ENCODE measurements at regions not wholly inside any gene's neighbourhood (a gene's known extent, or its start where the extent isn't known, plus 50 kb on each side); places are given as distances from the start of the nearest gene placed in this dataset.

DNA sequence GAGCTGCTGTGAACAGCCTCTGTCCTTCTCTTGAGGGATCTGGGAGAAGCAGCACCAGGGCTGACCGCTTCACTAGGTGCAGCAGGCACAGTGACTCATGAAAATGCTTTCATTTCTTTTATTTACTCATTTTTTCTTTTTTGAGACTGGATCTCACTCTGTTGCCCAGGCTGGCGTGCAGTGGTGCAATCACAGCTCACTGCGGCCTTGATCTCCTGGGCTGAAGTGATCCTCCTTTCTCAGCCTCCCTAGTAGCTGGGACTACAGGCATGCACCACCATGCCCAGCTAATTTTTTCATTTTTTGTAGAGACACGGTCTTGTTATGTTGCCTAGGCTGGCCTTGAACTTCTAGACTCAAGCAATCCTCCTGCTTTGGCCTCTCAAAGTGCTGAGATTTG is 216.8 kb upstream of the EEF2KMT start:
- CTCF ChIA-PET, result no interaction called here
- POLR2A ChIA-PET, result interaction anchor here (0.7 kb wide), 1 partner anchor 330 kb away, joined by 3 read pairs; no protein-coding TSS in a partner anchor

More for the DNA sequence above, 216.8 kb upstream of the EEF2KMT start:
- H3K27ac ChIP-seq (ENCODE audit: extremely low read depth, low read depth, low read length), result no peak overlapping the region
- TF ChIP-seq ZNF366 (tag by site-specific recombination; conservative IDR thresholded peaks at IDR 0.05) (no peak), ZBTB44 (tag by site-specific recombination; IDR thresholded peaks at IDR 0.05) (no peak), ZNF677 (tag by site-specific recombination; IDR thresholded peaks at IDR 0.05) (no peak), ZBTB1 (tag by site-specific recombination; IDR thresholded peaks at IDR 0.05) (no peak), ZFP3 (tag by site-specific recombination; IDR thresholded peaks at IDR 0.05; ENCODE audit: low read depth) (no peak), ZNF184 (tag by site-specific recombination; IDR thresholded peaks at IDR 0.05) (no peak), ZNF560 (tag by site-specific recombination; IDR thresholded peaks at IDR 0.05; ENCODE audit: borderline replicate concordance) (no peak), GFI1B (tag by site-specific recombination; IDR thresholded peaks at IDR 0.05) (no peak), GLIS2 (tag by site-specific recombination; IDR thresholded peaks at IDR 0.05) (no peak), BCL11A (tag by site-specific recombination; IDR thresholded peaks at IDR 0.05; ENCODE audit: low read depth) (no peak), ZBTB7A (tag by site-specific recombination; IDR thresholded peaks at IDR 0.05; ENCODE audit: low read depth) (no peak), ZNF549 (tag by site-specific recombination; IDR thresholded peaks at IDR 0.05) (no peak), ZNF555 (tag by site-specific recombination; conservative IDR thresholded peaks at IDR 0.05) (no peak), INSM2 (tag by site-specific recombination; IDR thresholded peaks at IDR 0.05) (no peak), HIC1 (tag by site-specific recombination; IDR thresholded peaks at IDR 0.05) (no peak)
- TF ChIP-seq, protein P1, sequence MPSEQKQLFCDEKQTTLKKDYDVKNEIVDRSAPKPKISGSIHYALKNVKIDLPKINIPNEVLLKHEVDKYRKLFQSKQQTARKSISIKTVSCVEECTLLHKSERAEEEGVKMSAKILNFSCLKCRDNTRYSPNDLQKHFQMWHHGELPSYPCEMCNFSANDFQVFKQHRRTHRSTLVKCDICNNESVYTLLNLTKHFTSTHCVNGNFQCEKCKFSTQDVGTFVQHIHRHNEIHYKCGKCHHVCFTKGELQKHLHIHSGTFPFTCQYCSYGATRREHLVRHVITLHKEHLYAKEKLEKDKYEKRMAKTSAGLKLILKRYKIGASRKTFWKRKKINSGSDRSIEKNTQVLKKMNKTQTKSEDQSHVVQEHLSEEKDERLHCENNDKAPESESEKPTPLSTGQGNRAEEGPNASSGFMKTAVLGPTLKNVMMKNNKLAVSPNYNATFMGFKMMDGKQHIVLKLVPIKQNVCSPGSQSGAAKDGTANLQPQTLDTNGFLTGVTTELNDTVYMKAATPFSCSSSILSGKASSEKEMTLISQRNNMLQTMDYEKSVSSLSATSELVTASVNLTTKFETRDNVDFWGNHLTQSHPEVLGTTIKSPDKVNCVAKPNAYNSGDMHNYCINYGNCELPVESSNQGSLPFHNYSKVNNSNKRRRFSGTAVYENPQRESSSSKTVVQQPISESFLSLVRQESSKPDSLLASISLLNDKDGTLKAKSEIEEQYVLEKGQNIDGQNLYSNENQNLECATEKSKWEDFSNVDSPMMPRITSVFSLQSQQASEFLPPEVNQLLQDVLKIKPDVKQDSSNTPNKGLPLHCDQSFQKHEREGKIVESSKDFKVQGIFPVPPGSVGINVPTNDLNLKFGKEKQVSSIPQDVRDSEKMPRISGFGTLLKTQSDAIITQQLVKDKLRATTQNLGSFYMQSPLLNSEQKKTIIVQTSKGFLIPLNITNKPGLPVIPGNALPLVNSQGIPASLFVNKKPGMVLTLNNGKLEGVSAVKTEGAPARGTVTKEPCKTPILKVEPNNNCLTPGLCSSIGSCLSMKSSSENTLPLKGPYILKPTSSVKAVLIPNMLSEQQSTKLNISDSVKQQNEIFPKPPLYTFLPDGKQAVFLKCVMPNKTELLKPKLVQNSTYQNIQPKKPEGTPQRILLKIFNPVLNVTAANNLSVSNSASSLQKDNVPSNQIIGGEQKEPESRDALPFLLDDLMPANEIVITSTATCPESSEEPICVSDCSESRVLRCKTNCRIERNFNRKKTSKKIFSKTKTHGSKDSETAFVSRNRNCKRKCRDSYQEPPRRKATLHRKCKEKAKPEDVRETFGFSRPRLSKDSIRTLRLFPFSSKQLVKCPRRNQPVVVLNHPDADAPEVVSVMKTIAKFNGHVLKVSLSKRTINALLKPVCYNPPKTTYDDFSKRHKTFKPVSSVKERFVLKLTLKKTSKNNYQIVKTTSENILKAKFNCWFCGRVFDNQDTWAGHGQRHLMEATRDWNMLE (tag by site-specific recombination; conservative IDR thresholded peaks at IDR 0.05; ENCODE audit: low read depth), result no peak
- no peaks in the 10 kb centered on the region for H3K4me1 ChIP-seq (ENCODE audit: control insufficient read depth, insufficient read depth, low read length)
- no peak overlapping the region for H3K4me3 ChIP-seq (ENCODE audit: low read depth, low read length)
- no peaks in the 10 kb centered on the region for H3K9me3 ChIP-seq (ENCODE audit: control insufficient read depth, insufficient read depth, low read depth, low read length)
- no peaks in the 10 kb centered on the region for H3K36me3 ChIP-seq (ENCODE audit: control insufficient read depth in 2 of 2, insufficient read depth in 1 of 2, low read length in 2 of 2)

All from HEK293 (cell line).